A673 (cell line): ENCODE measurements at regions not wholly inside any gene's neighbourhood (a gene's known extent, or its start where the extent isn't known, plus 50 kb on each side); places are given as distances from the start of the nearest gene placed in this dataset.
A peak's percentile ranks its signal among the peaks of the same experiment; 100 is the strongest.

ENCODE experiments used
- BruUV-seq: library from RNA; stranded (reverse); fragments of 400-500 nt; replicated peaks from 2 replicates; lab custom pipeline; 2021; lab: Mats Ljungman, UMichigan
- CTCF ChIA-PET: fragments of 300-600 bp; sonication (Branson Sonifier 250); formaldehyde crosslinking; loops from one replicate; lab custom pipeline; 2022; ENCODE audit warnings: antibody characterized with exemption; lab: Charles Lee
- POLR2A ChIA-PET: fragments of 300-600 bp; sonication (Branson Sonifier 250); formaldehyde crosslinking; loops from one replicate; lab custom pipeline; 2022; ENCODE audit warnings: antibody characterized with exemption; ENCODE audit not compliant: low non-redundant PET; lab: Charles Lee
- DNase-seq: peaks from one replicate; pipeline ENCODE4 v3.0.0-alpha.2; 2015; ENCODE audit warnings: low spot score
- H3K27ac ChIP-seq: fragments of 200-600 bp; sonication (generic); 2 replicates; pipeline ENCODE4 v1.5.1; 2016; ENCODE audit warnings: mixed run types, low read depth, mild to moderate bottlenecking, mixed read lengths, antibody characterized with exemption, low read length; ENCODE audit not compliant: poor library complexity, severe bottlenecking
- H3K27me3 ChIP-seq: fragments of 200-600 bp; sonication (generic); replicated peaks from 2 replicates; pipeline ENCODE4 v1.6.1; 2017; ENCODE audit warnings: mixed run types, low read depth, mild to moderate bottlenecking, mixed read lengths, antibody characterized with exemption, low read length; ENCODE audit not compliant: insufficient read depth, poor library complexity
- H3K36me3 ChIP-seq: fragments of 200-600 bp; sonication (generic); 2 replicates; pipeline ENCODE4 v1.6.1; 2016; ENCODE audit warnings: mixed run types, mild to moderate bottlenecking, mixed read lengths, antibody characterized with exemption, low read length; ENCODE audit not compliant: insufficient read depth, poor library complexity, severe bottlenecking
- H3K4me1 ChIP-seq: fragments of 200-600 bp; sonication (generic); 2 replicates; pipeline ENCODE4 v1.6.1; 2017; ENCODE audit warnings: mixed run types, mild to moderate bottlenecking, mixed read lengths, antibody characterized with exemption, low read length; ENCODE audit not compliant: insufficient read depth, poor library complexity, severe bottlenecking
- H3K4me3 ChIP-seq: fragments of 200-600 bp; sonication (generic); 2 replicates; pipeline ENCODE4 v1.5.1; 2016; ENCODE audit warnings: low read depth, mixed run types, mild to moderate bottlenecking, mixed read lengths, low read length; ENCODE audit not compliant: poor library complexity, severe bottlenecking
- H3K9me3 ChIP-seq: fragments of 200-600 bp; sonication (generic); 2 replicates; pipeline ENCODE4 v1.6.1; 2016; ENCODE audit warnings: mixed run types, low read depth, mild to moderate bottlenecking, mixed read lengths, antibody characterized with exemption, low read length; ENCODE audit not compliant: poor library complexity, severe bottlenecking
- CTCF ChIP-seq: fragments of 300-800, 200-600 bp; sonication (generic); conservative IDR thresholded peaks from 2 replicates; pipeline ENCODE4 v1.5.1; 2017; ENCODE audit warnings: low read depth, mild to moderate bottlenecking, antibody characterized with exemption, low read length, moderate library complexity, mixed read lengths
- EZH2 ChIP-seq: fragments of 200-600 bp; sonication (generic); IDR thresholded peaks from 2 replicates; pipeline ENCODE4 v1.6.1; 2017; ENCODE audit warnings: borderline replicate concordance, low read depth, mild to moderate bottlenecking, mixed read lengths, antibody characterized with exemption, low read length; ENCODE audit not compliant: poor library complexity, severe bottlenecking
- intact Hi-C: fragments of 100-400 bp; cut with micrococcal nuclease; formaldehyde crosslinking; loops from one replicate; pipeline ENCODE4 v1.10.0; 2022; ENCODE audit not compliant: unreplicated experiment

- no peak for DNase-seq
- Histone ChIP-seq H3K9me3 (peaks cover 31% of the 10 kb centered on the region), H3K36me3 (no peaks in the 10 kb centered on the region), H3K4me1 (no peaks in the 10 kb centered on the region), H3K27ac (no peak overlapping the region), H3K4me3 (no peak overlapping the region), H3K27me3 (no peaks in the 10 kb centered on the region)
- BruUV-seq: no TSS peak
- ChIA-PET CTCF (no interaction called here), POLR2A (no interaction called here)
- TF ChIP-seq EZH2 (no peak), CTCF (no peak)
- intact Hi-C loops: no loop called here
These were observed 119.6 kb upstream of the PTPRM start for GRCh38 chr18:7447318-7448028.

- Histone ChIP-seq H3K4me1 (no peaks in the 10 kb centered on the region), H3K4me3 (no peak overlapping the region), H3K27ac (no peak overlapping the region), H3K9me3 (peaks cover 34% of the 10 kb centered on the region), H3K27me3 (no peaks in the 10 kb centered on the region), H3K36me3 (no peaks in the 10 kb centered on the region)
- intact Hi-C loops: no loop called here
- ChIA-PET POLR2A (no interaction called here), CTCF (no interaction called here)
- DNase-seq: no peak
- TF ChIP-seq EZH2: no peak
- peak; percentile 31; the same call in 1 of the 2 replicates for TF ChIP-seq CTCF
- BruUV-seq: no TSS peak
These were observed 114.8 kb upstream of the PTPRM start for GRCh38 chr18:7452331-7452730.

GRCh38 chr18:7454429-7454828 lies 112.7 kb upstream of the PTPRM start:
- H3K4me3 ChIP-seq: no peak overlapping the region
- H3K27me3 ChIP-seq: no peaks in the 10 kb centered on the region
- no TSS peak for BruUV-seq
- DNase-seq: no peak
- CTCF ChIA-PET: no interaction called here
- no peaks in the 10 kb centered on the region for H3K4me1 ChIP-seq
- intact Hi-C loops: no loop called here
- H3K9me3 ChIP-seq: peaks cover 21% of the 10 kb centered on the region
- no peak overlapping the region for H3K27ac ChIP-seq
- POLR2A ChIA-PET: no interaction called here
- H3K36me3 ChIP-seq: no peaks in the 10 kb centered on the region
- TF ChIP-seq CTCF (no peak), EZH2 (no peak)
